ENCODE measurements at regions not wholly inside any gene's neighbourhood (a gene's known extent, or its start where the extent isn't known, plus 50 kb on each side); places are given as distances from the start of the nearest gene placed in this dataset.

GRCh38 chr5:8320244-8320643, 451.3 kb downstream of the MTRR start:
- TF ChIP-seq, protein P1, sequence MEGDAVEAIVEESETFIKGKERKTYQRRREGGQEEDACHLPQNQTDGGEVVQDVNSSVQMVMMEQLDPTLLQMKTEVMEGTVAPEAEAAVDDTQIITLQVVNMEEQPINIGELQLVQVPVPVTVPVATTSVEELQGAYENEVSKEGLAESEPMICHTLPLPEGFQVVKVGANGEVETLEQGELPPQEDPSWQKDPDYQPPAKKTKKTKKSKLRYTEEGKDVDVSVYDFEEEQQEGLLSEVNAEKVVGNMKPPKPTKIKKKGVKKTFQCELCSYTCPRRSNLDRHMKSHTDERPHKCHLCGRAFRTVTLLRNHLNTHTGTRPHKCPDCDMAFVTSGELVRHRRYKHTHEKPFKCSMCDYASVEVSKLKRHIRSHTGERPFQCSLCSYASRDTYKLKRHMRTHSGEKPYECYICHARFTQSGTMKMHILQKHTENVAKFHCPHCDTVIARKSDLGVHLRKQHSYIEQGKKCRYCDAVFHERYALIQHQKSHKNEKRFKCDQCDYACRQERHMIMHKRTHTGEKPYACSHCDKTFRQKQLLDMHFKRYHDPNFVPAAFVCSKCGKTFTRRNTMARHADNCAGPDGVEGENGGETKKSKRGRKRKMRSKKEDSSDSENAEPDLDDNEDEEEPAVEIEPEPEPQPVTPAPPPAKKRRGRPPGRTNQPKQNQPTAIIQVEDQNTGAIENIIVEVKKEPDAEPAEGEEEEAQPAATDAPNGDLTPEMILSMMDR (IDR thresholded peaks at IDR 0.05; ENCODE audit: low read depth, low read length) = no peak
- no peak for TF ChIP-seq MYC (IDR thresholded peaks at IDR 0.05; ENCODE audit: low read depth, low read length)
